Mammary epithelial cell (primary cell): ENCODE measurements at regions not wholly inside any gene's neighbourhood (a gene's known extent, or its start where the extent isn't known, plus 50 kb on each side); places are given as distances from the start of the nearest gene placed in this dataset.

ENCODE experiments used
- CTCF ChIP-seq, 2 donors: IDR thresholded peaks in 1 of 2; conservative IDR thresholded peaks in 1 of 2; 2 replicates each; pipeline ENCODE4 v1.5.1; 2011 to 2012; ENCODE audit warnings: inconsistent platforms in 2 of 2, low read length in 2 of 2, mild to moderate bottlenecking in 2 of 2, control low read depth in 1 of 2, low read depth in 1 of 2; ENCODE audit not compliant: insufficient read depth in 1 of 2; ENCODE audit errors: extremely low read depth in 1 of 2
- EZH2 ChIP-seq: IDR thresholded peaks from 2 replicates; pipeline ENCODE4 v1.6.1; 2012; ENCODE audit warnings: low read length, inconsistent platforms, borderline replicate concordance

GRCh38 chr1:201736707-201737320, 92.1 kb upstream of the IPO9 start:
- TF ChIP-seq CTCF (conservative IDR thresholded peaks at IDR 0.05 in 1 of 2, IDR thresholded peaks at IDR 0.05 in 1 of 2; ENCODE audit: extremely low read depth in 1 of 2, insufficient read depth in 1 of 2, low read depth in 1 of 2, low read length in 2 of 2), result no peak
- TF ChIP-seq EZH2, result no peak
